CD4-positive, CD25-positive, alpha-beta regulatory T cell (primary cell): ENCODE measurements at regions not wholly inside any gene's neighbourhood (a gene's known extent, or its start where the extent isn't known, plus 50 kb on each side); places are given as distances from the start of the nearest gene placed in this dataset.

Source experiments
- ATAC-seq, 2 donors: fragments of 150-1000 bp; cut with Tn5 transposase; one replicate each; pipeline ENCODE4 v1.10.0; 2021; ENCODE audit warnings: low read depth in 2 of 2, moderate number of reproducible peaks in 2 of 2, moderate library complexity in 1 of 2
- DNase-seq, 3 donors: peaks; one replicate each; pipeline versions ENCODE4 v3.0.0 to v3.0.0-alpha.2; 2012 to 2022; ENCODE audit warnings: mixed read lengths in 1 of 3
- H3K27ac ChIP-seq: one replicate; pipeline ENCODE4 v1.7.0; 2013; ENCODE audit warnings: mild to moderate bottlenecking, low read length; ENCODE audit not compliant: insufficient read depth, poor library complexity, severe bottlenecking
- H3K27me3 ChIP-seq: one replicate; pipeline ENCODE4 v1.7.0; 2013; ENCODE audit warnings: low read length; ENCODE audit not compliant: control insufficient read depth, insufficient read depth
- H3K36me3 ChIP-seq: one replicate; pipeline ENCODE4 v1.7.0; 2013; ENCODE audit warnings: mild to moderate bottlenecking, low read length, moderate library complexity; ENCODE audit not compliant: control insufficient read depth, insufficient read depth
- H3K4me1 ChIP-seq: 2 replicates; pipeline ENCODE4 v1.7.0; 2013; ENCODE audit warnings: mild to moderate bottlenecking, low read length; ENCODE audit not compliant: insufficient read depth, control insufficient read depth, poor library complexity, severe bottlenecking
- H3K4me3 ChIP-seq: one replicate; pipeline ENCODE4 v1.7.0; 2013; ENCODE audit warnings: low read depth, mild to moderate bottlenecking, low read length, moderate library complexity
- H3K9me3 ChIP-seq, 2 experiments: 1 replicate in 1 of 2; 2 replicates in 1 of 2; pipeline ENCODE4 v1.7.0; 2013; ENCODE audit warnings: low read length in 2 of 2, mild to moderate bottlenecking in 1 of 2, moderate library complexity in 1 of 2; ENCODE audit not compliant: control insufficient read depth in 2 of 2
- H3K27ac Mint-ChIP-seq, 3 donors: one replicate each; pipeline ENCODE4 v1.8.0; 2020 to 2022; ENCODE audit warnings: mild to moderate bottlenecking in 3 of 3, mixed read lengths in 3 of 3, moderate library complexity in 2 of 3
- H3K27me3 Mint-ChIP-seq: one replicate; pipeline ENCODE4 v1.8.0; 2022; ENCODE audit warnings: mild to moderate bottlenecking, mixed read lengths
- H3K36me3 Mint-ChIP-seq: one replicate; pipeline ENCODE4 v1.8.0; 2020; ENCODE audit warnings: mixed read lengths
- H3K4me1 Mint-ChIP-seq, 4 donors: one replicate each; pipeline ENCODE4 v1.8.0; 2020 to 2022; ENCODE audit warnings: mixed read lengths in 4 of 4, mild to moderate bottlenecking in 1 of 4
- H3K4me3 Mint-ChIP-seq, 4 donors: one replicate each; pipeline ENCODE4 v1.8.0; 2020 to 2022; ENCODE audit warnings: mild to moderate bottlenecking in 4 of 4, mixed read lengths in 4 of 4, moderate library complexity in 3 of 4
- H3K9me3 Mint-ChIP-seq, 7 donors: one replicate each; pipeline ENCODE4 v1.8.0; 2020 to 2022; ENCODE audit warnings: mixed read lengths in 7 of 7, mild to moderate bottlenecking in 3 of 7, moderate library complexity in 2 of 7

DNA sequence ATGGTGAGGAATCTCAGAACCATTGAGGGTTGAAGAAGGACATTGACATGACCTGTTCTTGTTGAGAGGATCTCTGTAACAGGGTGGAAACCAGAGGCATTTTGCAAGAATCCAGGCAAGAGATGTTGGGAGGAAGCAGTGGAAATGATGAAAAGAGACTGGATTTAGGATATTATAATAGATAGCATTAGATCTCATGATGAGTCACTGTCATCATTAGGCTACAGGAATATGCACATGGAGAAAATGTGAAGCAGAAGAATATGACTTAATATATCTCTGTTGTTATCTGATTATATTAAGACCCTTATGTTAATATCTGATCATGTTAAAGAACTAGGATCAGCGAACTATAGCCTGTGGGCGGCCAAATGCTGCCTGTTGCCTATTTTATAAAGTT lies 393.0 kb upstream of the MTPN start:
- no peak for ATAC-seq
- Mint-ChIP-seq H3K4me1 (no peaks in the 10 kb centered on the region), H3K27me3 (no peaks in the 10 kb centered on the region), H3K9me3 (peaks cover 0 to 8% (median 3%) of the 10 kb centered on the region in 7 donors), H3K4me3 (no peak overlapping the region), H3K36me3 (no peaks in the 10 kb centered on the region), H3K27ac (no peak overlapping the region)
- H3K9me3 ChIP-seq, result no peaks in the 10 kb centered on the region
- no peak overlapping the region for H3K27ac ChIP-seq
- no peak for DNase-seq
- H3K4me3 ChIP-seq, result no peak overlapping the region
- H3K4me1 ChIP-seq, result no peaks in the 10 kb centered on the region
- H3K36me3 ChIP-seq, result no peaks in the 10 kb centered on the region
- H3K27me3 ChIP-seq, result no peaks in the 10 kb centered on the region

DNA sequence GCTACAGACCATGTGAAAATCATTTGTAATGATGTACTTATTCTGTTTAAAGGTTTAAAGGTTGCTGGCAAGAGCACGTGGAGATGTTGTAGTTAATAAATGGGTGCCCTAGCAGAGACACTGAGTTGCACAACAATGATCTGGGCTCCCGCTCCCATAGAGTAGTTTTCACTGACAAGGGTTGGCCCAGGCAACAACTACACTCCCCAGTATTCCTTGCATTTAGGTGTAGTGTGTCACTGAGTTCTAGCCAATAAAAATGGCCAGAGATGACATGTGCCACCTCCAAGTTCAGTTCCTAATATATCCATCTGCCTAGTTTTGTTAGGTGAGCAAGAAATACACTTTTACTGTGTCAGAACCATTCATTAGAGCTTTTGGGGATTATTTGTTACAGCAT lies 392.1 kb upstream of the MTPN start:
- no peak for DNase-seq
- H3K36me3 ChIP-seq, result no peaks in the 10 kb centered on the region
- H3K27ac Mint-ChIP-seq, result no peak overlapping the region
- no peak overlapping the region for H3K4me3 ChIP-seq
- H3K4me3 Mint-ChIP-seq, result no peak overlapping the region
- no peaks in the 10 kb centered on the region for H3K36me3 Mint-ChIP-seq
- ATAC-seq, result no peak
- H3K4me1 Mint-ChIP-seq, result no peaks in the 10 kb centered on the region
- no peaks in the 10 kb centered on the region for H3K27me3 ChIP-seq
- no peaks in the 10 kb centered on the region for H3K4me1 ChIP-seq
- H3K9me3 Mint-ChIP-seq, result peaks cover 0 to 8% (median 3%) of the 10 kb centered on the region in 7 donors
- no peaks in the 10 kb centered on the region for H3K27me3 Mint-ChIP-seq
- H3K9me3 ChIP-seq, result no peaks in the 10 kb centered on the region
- no peak overlapping the region for H3K27ac ChIP-seq

DNA sequence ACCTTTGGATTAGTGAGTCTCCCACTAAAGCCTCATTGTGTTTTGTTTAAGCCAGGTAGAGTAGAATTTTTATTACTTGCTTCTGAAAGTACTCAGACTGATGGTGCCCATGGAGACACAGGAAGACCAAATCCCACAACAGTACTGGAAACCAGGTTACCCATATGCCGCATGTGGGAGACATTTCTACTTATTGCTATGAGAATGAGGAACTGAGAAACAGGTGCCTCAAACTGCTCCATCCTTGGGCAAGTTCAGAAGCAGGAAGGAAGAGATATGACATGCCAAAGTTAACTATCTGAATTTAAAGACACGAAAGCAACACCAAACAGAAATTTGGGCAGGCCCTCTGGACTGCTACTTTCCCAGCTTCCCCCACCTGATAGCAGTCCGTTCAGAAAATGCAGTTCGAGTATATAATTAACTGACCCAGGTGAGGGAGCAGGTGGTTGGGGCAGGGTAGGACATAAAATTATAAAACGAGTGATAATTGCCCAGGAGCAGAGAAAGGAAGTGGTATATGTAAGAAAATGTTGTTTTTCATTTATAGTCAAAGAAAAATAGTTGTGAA lies 382.3 kb upstream of the MTPN start:
- no peaks in the 10 kb centered on the region for H3K27me3 ChIP-seq
- Mint-ChIP-seq H3K36me3 (no peaks in the 10 kb centered on the region), H3K9me3 (peaks cover 0 to 9% (median 4%) of the 10 kb centered on the region in 7 donors)

DNA sequence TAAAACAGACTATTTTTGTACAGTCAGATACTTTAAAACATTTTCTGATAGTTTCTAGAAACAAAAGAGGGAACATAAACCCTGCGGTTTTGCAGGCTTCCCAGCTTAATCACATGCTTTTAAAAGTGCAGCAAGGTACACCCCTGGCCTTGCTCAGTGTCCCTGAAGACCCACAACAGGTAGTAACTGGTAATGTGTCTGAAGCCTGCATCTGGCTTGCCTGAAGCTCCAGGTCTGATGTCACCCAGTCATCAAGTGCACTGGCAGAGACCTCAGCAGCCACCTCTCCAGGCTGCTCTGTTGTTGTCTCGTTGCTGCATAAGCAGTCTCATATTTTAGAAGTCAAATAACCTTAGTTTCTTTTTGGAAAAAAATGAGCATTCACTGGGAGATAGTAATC lies 376.1 kb upstream of the MTPN start:
- H3K36me3 ChIP-seq, result no peaks in the 10 kb centered on the region
- no peak for ATAC-seq
- no peaks in the 10 kb centered on the region for H3K4me1 Mint-ChIP-seq
- no peaks in the 10 kb centered on the region for H3K4me1 ChIP-seq
- no peak overlapping the region for H3K4me3 ChIP-seq
- H3K9me3 Mint-ChIP-seq, result peaks cover 0 to 8% (median 2%) of the 10 kb centered on the region in 7 donors
- no peaks in the 10 kb centered on the region for H3K27me3 Mint-ChIP-seq
- no peaks in the 10 kb centered on the region for H3K27me3 ChIP-seq
- H3K27ac Mint-ChIP-seq, result no peak overlapping the region
- no peak overlapping the region for H3K27ac ChIP-seq
- H3K4me3 Mint-ChIP-seq, result no peak overlapping the region
- no peaks in the 10 kb centered on the region for H3K36me3 Mint-ChIP-seq
- H3K9me3 ChIP-seq, result peaks cover 0 to 2% of the 10 kb centered on the region in 2 experiments
- no peak for DNase-seq

More for the DNA sequence above, 382.3 kb upstream of the MTPN start:
- Histone ChIP-seq H3K36me3 (no peaks in the 10 kb centered on the region), H3K4me1 (no peaks in the 10 kb centered on the region), H3K4me3 (no peak overlapping the region), H3K9me3 (no peaks in the 10 kb centered on the region), H3K27ac (no peak overlapping the region)
- ATAC-seq (no peak), DNase-seq (no peak)
- H3K4me3 Mint-ChIP-seq, result no peak overlapping the region
- no peaks in the 10 kb centered on the region for H3K4me1 Mint-ChIP-seq
- H3K27ac Mint-ChIP-seq, result no peak overlapping the region
- no peaks in the 10 kb centered on the region for H3K27me3 Mint-ChIP-seq

DNA sequence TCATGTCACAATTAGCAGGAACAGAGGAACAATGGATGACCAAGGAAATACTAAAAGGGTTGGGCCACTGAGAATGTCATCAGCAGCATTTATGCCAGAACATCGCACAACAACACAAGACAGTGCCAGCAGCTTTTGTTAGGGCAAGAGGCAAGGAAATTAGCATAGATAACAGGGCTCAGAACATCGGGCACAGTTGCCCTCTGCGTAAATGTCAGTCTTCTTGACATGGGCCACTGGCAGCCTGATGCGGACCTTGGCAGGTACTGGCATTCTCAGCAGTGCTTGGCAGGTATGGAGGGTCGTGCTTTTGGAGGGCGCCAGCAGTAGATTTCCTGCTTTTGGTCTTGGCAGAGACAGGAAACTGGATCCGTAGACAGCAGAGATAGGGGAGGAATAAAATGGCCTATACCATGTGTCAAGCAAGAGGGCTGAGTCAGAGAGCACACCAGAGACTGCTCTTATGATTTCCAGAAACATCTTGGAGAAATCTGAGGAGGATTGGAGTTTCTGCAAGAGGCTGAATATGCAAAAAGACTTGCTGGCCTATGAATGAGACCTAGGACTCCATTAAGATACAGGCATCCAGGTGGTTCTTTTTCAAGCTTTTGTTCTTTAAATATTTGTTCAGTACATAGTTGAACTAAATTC lies 371.5 kb upstream of the MTPN start:
- no peaks in the 10 kb centered on the region for H3K27me3 Mint-ChIP-seq
- no peak overlapping the region for H3K4me3 ChIP-seq
- peaks cover 0 to 2% of the 10 kb centered on the region in 2 experiments for H3K9me3 ChIP-seq
- peaks cover 0 to 3% (median 0%) of the 10 kb centered on the region in 7 donors for H3K9me3 Mint-ChIP-seq
- H3K4me3 Mint-ChIP-seq, result no peak overlapping the region
- H3K27ac ChIP-seq, result no peak overlapping the region
- no peaks in the 10 kb centered on the region for H3K27me3 ChIP-seq
- ATAC-seq (no peak), DNase-seq (no peak)
- no peaks in the 10 kb centered on the region for H3K4me1 Mint-ChIP-seq
- H3K27ac Mint-ChIP-seq, result no peak overlapping the region
- no peaks in the 10 kb centered on the region for H3K36me3 ChIP-seq
- H3K4me1 ChIP-seq, result no peaks in the 10 kb centered on the region
- H3K36me3 Mint-ChIP-seq, result no peaks in the 10 kb centered on the region

DNA sequence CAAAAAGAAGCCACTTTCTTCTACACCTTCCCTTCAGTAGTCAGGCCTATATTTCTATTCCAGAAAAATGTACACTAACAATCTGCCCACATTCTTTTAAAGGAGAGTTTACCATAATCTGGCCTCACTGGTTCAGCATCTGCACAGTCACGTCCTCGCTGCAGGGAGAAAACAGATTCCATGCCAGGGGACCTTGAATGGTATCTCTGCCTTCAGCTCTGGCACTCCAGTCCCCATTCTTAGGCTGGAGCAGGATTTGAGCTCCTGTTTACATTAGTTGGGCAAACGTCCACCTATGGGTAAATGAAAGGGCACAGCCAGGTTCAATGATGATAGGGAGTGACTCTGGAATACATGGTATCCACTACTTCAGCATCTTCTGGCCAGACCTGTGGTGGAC lies 371.0 kb upstream of the MTPN start:
- Histone ChIP-seq H3K36me3 (no peaks in the 10 kb centered on the region), H3K9me3 (peaks cover 0 to 2% of the 10 kb centered on the region in 2 experiments), H3K4me1 (no peaks in the 10 kb centered on the region), H3K27me3 (no peaks in the 10 kb centered on the region), H3K27ac (no peak overlapping the region), H3K4me3 (no peak overlapping the region)
- no peaks in the 10 kb centered on the region for H3K4me1 Mint-ChIP-seq
- no peak overlapping the region for H3K4me3 Mint-ChIP-seq
- H3K36me3 Mint-ChIP-seq, result no peaks in the 10 kb centered on the region
- H3K27me3 Mint-ChIP-seq, result no peaks in the 10 kb centered on the region
- ATAC-seq, result no peak
- DNase-seq, result no peak
- H3K9me3 Mint-ChIP-seq, result peaks cover 0 to 4% (median 0%) of the 10 kb centered on the region in 7 donors
- no peak overlapping the region for H3K27ac Mint-ChIP-seq

DNA sequence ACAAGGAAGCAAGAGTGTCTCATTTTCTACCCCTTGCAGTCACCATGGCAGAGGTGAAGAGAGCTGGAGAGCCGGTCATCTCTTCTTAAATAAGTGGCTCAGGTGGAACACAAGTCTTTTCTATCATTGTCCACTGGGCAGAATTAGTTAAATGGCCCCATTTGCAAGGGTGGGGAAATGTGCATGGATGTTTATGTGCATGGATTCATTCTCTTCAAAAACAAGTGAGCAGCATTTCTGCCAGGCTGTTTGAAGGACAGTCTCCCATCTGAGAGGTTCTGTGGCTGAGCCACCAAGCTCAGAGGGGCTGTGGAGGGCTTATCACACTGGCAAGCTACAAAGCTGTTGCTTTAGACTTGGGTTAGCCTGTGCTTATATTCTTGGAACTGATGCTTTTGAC lies 370.3 kb upstream of the MTPN start:
- no peaks in the 10 kb centered on the region for H3K27me3 Mint-ChIP-seq
- H3K4me1 Mint-ChIP-seq, result no peaks in the 10 kb centered on the region
- Histone ChIP-seq H3K4me3 (no peak overlapping the region), H3K9me3 (peaks cover 0 to 2% of the 10 kb centered on the region in 2 experiments), H3K27ac (no peak overlapping the region), H3K36me3 (no peaks in the 10 kb centered on the region), H3K4me1 (no peaks in the 10 kb centered on the region), H3K27me3 (no peaks in the 10 kb centered on the region)
- DNase-seq, result no peak
- no peak overlapping the region for H3K27ac Mint-ChIP-seq
- H3K4me3 Mint-ChIP-seq, result no peak overlapping the region
- ATAC-seq, result no peak
- H3K36me3 Mint-ChIP-seq, result no peaks in the 10 kb centered on the region
- H3K9me3 Mint-ChIP-seq, result peaks cover 0 to 6% (median 0%) of the 10 kb centered on the region in 7 donors

DNA sequence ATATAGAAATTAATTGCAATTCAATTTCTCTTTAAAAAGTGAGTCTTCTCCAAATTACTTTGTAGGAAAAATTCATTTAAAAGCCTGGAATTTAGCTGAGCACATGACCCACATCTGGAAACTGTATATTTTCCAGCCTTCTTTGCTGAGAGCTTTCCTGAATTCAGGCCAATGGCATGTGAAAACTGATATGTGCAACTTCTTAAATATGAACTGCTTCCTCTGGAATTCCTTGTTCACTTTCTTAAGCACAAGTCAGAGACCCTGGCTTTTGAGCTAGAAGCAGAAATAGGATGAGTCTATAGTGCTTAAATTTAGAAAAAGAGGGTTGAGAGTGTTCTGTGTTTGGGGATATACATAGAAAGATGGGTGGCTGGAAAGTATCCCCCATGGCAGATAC lies 365.1 kb upstream of the MTPN start:
- ATAC-seq (no peak), DNase-seq (no peak)
- Mint-ChIP-seq H3K27me3 (no peaks in the 10 kb centered on the region), H3K4me1 (no peaks in the 10 kb centered on the region), H3K4me3 (no peak overlapping the region), H3K36me3 (no peaks in the 10 kb centered on the region), H3K27ac (no peak overlapping the region), H3K9me3 (peaks cover 0 to 9% (median 0%) of the 10 kb centered on the region in 7 donors)
- Histone ChIP-seq H3K36me3 (no peaks in the 10 kb centered on the region), H3K4me3 (no peak overlapping the region), H3K9me3 (no peaks in the 10 kb centered on the region), H3K27me3 (no peaks in the 10 kb centered on the region), H3K27ac (no peak overlapping the region), H3K4me1 (no peaks in the 10 kb centered on the region)
